ENCODE measurements at regions not wholly inside any gene's neighbourhood (a gene's known extent, or its start where the extent isn't known, plus 50 kb on each side); places are given as distances from the start of the nearest gene placed in this dataset.
"Not testable (repeated sequence)": the region's sequence is repeated elsewhere in the genome, so short reads cannot be mapped to it uniquely, and the experiment has no call there.

- DNase-seq: no peak
Measured at GRCh38 chr16:58912571-58912970, 178.5 kb upstream of the GOT2 start.

- no peak for DNase-seq
Measured at GRCh38 chr16:58906981-58907715, 173.0 kb upstream of the GOT2 start.

DNA sequence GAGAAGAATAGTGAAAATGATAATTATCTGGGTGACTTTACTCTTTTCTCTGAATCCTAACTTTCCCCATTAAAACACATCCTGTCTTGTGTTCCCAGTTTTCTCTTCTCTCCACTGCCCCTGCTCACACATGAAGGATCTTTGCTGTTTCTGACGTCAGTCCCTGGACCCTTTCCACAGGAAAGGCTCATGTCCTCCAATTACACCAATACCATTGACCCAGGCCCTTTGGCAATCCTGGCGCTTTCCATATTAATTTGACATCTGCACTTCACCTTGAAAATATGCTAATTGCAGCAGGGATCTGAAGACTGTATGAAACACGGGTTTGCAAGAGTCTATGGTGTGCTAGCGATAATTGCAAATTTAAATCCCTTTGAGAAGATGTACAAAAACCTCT, 170.2 kb upstream of the GOT2 start:
- DNase-seq: no peak

DNA sequence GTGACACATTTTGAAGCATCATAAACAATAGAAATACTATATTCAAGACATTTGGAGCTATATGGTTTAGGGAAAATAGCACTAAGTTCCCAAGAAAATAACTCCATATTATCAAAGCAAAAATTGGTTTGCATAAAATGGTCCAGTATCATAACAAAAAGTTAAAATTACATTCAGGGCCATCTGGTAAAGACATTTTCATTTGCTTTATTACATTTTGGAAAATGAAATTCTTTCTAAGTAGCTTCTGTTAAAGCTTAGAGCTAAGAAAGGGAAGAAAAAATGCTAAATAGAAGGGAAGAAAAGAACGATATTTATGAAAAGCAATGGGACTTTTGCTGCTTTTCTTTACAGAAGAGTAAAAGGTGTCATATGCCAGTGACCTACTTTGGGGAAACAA, 155.4 kb upstream of the GOT2 start:
- no peak for DNase-seq

GRCh38 chr16:58885528-58886170, 151.5 kb upstream of the GOT2 start:
- no peak for DNase-seq

DNA sequence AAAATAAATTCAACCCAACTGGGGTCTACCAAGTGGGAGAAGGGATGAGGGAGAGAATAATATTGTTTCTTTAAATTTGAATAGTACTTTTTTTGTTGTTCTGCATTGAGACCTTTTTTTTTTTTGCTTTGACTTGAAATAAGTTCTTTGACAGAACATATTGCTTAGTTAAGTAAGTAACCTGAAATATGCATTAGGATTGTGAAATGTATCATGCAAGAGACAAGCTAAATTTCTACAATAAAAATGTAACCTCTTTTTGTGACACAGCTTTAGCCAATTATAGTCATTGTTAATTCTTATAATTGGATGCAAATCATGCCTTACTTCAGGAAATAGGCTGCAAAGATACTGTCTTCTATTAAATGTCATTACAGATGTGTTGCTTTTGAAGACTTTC, 150.0 kb upstream of the GOT2 start:
- no peak for DNase-seq

DNA sequence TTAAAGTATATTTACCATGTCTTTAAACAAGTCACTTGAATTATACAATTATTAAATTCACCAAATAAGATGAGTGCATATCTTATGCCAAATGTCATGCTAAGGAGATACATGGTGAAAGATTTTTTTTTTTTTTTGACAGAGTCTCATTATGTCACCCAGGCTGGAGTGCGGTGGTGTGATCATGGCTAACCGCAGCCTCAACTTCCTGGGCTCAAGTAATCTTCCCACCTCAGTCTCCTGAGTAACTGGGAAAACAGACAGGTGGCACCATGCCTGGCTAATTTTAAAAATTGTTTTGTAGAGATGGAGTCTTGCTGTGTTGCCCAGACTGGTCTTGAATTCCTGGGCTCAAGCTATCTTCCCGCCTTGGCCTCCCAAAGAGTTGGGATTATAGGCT, 149.0 kb upstream of the GOT2 start:
- DNase-seq: no peak

DNA sequence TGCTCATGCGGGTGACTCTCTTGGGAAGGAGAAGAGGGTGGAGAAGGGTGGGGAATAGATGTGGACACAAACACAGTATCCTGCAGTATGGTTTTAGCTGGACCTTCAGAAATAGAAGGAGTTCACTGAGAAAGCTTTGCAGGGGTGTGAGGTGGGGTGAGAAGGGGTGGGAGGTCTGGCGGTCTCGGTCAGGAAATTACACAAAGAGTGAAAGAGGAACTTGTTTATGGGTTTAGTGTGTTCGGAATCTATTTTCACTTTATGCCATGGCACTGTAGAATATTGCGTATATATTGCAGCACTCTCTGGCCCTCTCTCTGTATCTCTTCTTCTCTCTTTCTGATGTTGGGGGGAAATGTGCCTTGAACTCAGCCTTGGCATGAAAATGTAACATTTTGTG, 148.2 kb upstream of the GOT2 start:
- peak in 3 of 14 donors; percentile 7 to 14 (median 13) for DNase-seq

- not testable (repeated sequence) for DNase-seq
Measured at GRCh38 chr16:58878641-58879040, 144.5 kb upstream of the GOT2 start.

GRCh38 chr16:58866935-58867334, 132.8 kb upstream of the GOT2 start:
- DNase-seq: no peak

DNA sequence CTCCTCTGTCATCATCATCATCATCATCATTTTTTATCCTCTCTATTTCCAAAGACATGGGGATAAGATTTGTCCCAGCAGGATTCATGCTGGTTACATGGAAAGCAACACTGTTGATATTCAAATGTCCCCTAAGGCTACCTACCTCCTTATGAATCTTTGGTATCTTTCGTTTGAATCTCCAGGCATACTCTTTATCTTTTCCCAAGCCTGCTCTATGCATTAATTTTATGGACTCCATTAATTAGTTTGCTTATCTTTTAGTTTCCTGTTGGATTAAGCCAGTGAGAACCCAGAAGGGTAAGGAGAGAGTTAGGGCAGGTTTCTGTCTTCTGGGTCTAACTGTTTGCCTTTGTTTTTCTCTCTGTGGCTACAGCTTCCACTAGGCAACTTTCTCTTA, 129.6 kb upstream of the GOT2 start:
- DNase-seq: no peak

DNA sequence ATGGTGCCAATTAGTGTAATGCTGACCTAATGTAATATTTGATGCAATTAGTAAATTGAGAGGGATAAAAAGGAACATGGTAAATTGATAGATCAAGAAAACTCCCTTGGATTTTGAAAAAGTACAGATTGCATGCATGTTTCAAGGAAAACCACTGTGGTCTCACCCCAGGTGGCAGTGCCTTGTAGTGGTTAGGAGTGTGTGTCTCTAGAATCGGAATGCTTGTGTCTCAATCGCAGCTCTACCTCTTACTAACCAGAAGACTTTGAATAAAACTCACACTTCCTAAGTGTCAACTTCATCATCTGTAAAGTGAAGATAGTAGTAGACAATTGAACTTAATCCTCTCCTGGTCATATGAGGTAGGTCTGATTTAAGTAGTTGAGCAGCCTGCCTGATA, 128.9 kb upstream of the GOT2 start:
- no peak for DNase-seq

- DNase-seq: no peak
Measured at GRCh38 chr16:58862334-58863021, 128.4 kb upstream of the GOT2 start.

- DNase-seq: peak in 2 of 14 donors; percentile 1 to 7
Measured at GRCh38 chr16:58859958-58860669, 126.0 kb upstream of the GOT2 start.

GRCh38 chr16:58858577-58858976, 124.5 kb upstream of the GOT2 start:
- DNase-seq: not testable (repeated sequence)

DNA sequence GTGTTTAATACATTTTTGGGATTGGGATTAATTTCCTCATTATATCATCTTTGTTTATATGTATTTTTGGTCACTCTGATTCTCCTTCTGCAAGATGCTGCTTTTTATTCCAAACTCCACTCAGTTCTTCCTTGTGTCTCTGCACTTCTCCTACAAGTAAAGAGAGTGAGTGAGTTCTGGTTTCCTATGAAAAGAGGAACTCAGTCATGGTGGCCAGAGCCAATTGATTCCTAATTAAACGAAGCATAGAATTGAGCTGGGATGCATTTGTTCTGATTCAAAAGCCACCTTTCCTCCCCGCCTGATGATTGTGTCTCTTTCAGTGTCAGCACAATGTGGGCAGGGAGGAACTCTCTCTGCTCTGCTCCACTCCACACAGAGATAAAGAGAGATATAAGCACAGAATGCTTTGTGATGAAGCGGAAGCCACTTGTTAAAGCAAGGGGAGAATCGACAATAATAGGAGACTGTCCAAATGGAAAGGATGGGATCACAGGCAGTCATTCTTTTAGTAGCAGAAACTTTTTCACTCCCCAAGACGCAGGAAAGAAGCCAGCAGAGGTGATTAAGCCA, 121.3 kb upstream of the GOT2 start:
- DNase-seq: no peak

GRCh38 chr16:58853854-58854791, 120.0 kb upstream of the GOT2 start:
- DNase-seq: no peak

DNA sequence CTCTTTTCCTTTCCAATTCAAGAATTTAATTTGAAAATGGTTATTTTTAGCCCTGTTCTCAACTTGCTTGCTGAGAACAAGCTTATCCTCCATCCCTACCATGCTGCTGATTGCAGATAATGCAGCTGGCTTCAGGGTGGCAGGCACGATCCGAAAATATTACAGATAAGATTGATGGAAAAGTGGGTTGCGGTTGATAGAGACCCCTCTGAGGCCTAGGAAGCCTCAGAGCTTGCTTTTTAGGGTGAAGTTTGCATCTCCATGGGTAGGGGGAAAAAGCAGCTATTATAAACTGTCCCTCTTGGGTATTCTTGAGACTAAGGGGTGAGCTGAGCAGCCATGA, 116.5 kb upstream of the GOT2 start:
- no peak for DNase-seq

DNA sequence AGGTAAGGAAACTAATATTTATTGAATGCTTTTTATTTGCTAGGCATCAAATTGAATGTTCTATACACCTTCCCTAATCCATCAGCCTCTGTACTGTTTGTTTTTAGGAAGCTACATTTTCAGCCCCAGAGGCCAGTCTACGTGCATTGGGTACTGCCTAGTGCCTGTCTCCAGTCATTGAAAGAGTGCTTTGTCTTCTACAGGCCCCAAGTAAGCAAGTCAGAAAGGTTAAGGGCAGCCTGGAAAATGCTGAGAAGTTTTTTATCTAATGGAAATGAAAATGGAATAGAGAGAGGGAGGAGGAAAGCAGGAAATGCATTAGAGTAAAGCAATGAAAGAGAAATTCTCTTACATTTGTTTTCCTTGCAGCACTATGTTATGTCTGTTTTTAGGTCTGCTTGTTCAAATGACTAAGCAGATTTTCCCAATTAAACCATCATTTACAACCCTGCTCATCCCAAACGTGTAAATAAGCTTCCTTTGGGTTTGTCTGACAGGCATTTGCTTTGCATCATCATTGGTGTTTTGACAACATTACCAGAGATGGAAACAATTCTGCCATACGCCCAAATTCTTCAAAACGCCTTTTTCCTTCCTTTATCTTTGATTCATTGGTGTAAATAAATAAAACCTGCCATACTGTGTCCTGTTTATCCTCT, 116.0 kb upstream of the GOT2 start:
- no peak for DNase-seq

DNA sequence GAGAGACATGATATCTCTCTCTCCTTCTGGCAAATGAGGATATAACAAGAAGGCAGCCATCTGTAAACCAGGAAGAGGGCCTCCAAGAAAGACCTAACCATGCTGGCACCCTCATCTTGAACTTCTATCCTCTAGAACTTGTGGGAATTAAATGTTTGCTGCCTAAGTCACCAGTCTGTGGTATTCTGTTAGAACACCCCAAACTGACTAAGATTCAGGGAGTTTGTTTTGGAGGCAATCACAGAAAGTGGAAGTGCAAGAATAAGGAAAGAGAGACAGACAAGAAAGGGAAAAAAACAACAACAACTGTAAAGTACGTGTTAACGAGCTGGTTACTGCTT, 114.5 kb upstream of the GOT2 start:
- DNase-seq: no peak
